ENCODE measurements at regions not wholly inside any gene's neighbourhood (a gene's known extent, or its start where the extent isn't known, plus 50 kb on each side); places are given as distances from the start of the nearest gene placed in this dataset.

GRCh38 chr1:74908131-74908530 is 175.2 kb downstream of the TYW3 start:
- no peaks in the 10 kb centered on the region for H3K36me3 ChIP-seq
- H3K4me1 ChIP-seq: no peaks in the 10 kb centered on the region
- H3K4me3 ChIP-seq: no peak overlapping the region
- TF ChIP-seq, protein P1, sequence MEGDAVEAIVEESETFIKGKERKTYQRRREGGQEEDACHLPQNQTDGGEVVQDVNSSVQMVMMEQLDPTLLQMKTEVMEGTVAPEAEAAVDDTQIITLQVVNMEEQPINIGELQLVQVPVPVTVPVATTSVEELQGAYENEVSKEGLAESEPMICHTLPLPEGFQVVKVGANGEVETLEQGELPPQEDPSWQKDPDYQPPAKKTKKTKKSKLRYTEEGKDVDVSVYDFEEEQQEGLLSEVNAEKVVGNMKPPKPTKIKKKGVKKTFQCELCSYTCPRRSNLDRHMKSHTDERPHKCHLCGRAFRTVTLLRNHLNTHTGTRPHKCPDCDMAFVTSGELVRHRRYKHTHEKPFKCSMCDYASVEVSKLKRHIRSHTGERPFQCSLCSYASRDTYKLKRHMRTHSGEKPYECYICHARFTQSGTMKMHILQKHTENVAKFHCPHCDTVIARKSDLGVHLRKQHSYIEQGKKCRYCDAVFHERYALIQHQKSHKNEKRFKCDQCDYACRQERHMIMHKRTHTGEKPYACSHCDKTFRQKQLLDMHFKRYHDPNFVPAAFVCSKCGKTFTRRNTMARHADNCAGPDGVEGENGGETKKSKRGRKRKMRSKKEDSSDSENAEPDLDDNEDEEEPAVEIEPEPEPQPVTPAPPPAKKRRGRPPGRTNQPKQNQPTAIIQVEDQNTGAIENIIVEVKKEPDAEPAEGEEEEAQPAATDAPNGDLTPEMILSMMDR (IDR thresholded peaks at IDR 0.05; ENCODE audit: borderline replicate concordance): no peak
- H3K9me3 ChIP-seq (replicated peaks): peaks cover 3% of the 10 kb centered on the region
- no peak for DNase-seq
- intact Hi-C loops (cut with micrococcal nuclease): no loop called here
- H3K27me3 ChIP-seq (ENCODE audit: low read depth): no peaks in the 10 kb centered on the region
- H3K27ac ChIP-seq (replicated peaks): no peak overlapping the region

GRCh38 chr1:74908797-74909196 is 175.8 kb downstream of the TYW3 start:
- no peaks in the 10 kb centered on the region for H3K27me3 ChIP-seq (ENCODE audit: low read depth)
- no peaks in the 10 kb centered on the region for H3K36me3 ChIP-seq
- intact Hi-C loops (cut with micrococcal nuclease): no loop called here

GRCh38 chr1:74913978-74914377 is 181.0 kb downstream of the TYW3 start:
- intact Hi-C loops (cut with micrococcal nuclease): no loop called here
- DNase-seq: no peak
- no peak overlapping the region for H3K4me3 ChIP-seq
- no peak overlapping the region for H3K27ac ChIP-seq (replicated peaks)
- H3K9me3 ChIP-seq (replicated peaks): peaks cover 54% of the 10 kb centered on the region
- TF ChIP-seq, protein P1 (IDR thresholded peaks at IDR 0.05; ENCODE audit: borderline replicate concordance): no peak
- H3K36me3 ChIP-seq: no peaks in the 10 kb centered on the region
- H3K27me3 ChIP-seq (ENCODE audit: low read depth): no peaks in the 10 kb centered on the region
- no peaks in the 10 kb centered on the region for H3K4me1 ChIP-seq

More at GRCh38 chr1:74908797-74909196, 175.8 kb downstream of the TYW3 start:
- Histone ChIP-seq H3K4me3 (no peak overlapping the region), H3K4me1 (no peaks in the 10 kb centered on the region), H3K9me3 (replicated peaks) (peaks cover 9% of the 10 kb centered on the region), H3K27ac (replicated peaks) (no peak overlapping the region)
- no peak for DNase-seq
- TF ChIP-seq, protein P1 (IDR thresholded peaks at IDR 0.05; ENCODE audit: borderline replicate concordance): no peak

GRCh38 chr1:74933500-74933899 is 200.5 kb downstream of the TYW3 start:
- peaks cover 32% of the 10 kb centered on the region for H3K9me3 ChIP-seq (replicated peaks)
- no peak for DNase-seq
- H3K4me3 ChIP-seq: no peak overlapping the region
- TF ChIP-seq, protein P1 (IDR thresholded peaks at IDR 0.05; ENCODE audit: borderline replicate concordance): no peak
- no peaks in the 10 kb centered on the region for H3K36me3 ChIP-seq
- H3K27me3 ChIP-seq (ENCODE audit: low read depth): no peaks in the 10 kb centered on the region
- no peaks in the 10 kb centered on the region for H3K4me1 ChIP-seq
- intact Hi-C loops (cut with micrococcal nuclease): no loop called here
- H3K27ac ChIP-seq (replicated peaks): no peak overlapping the region

- H3K4me1 ChIP-seq: no peaks in the 10 kb centered on the region
- DNase-seq: no peak
- TF ChIP-seq, protein P1 (IDR thresholded peaks at IDR 0.05; ENCODE audit: borderline replicate concordance): no peak
- peaks cover 14% of the 10 kb centered on the region for H3K9me3 ChIP-seq (replicated peaks)
- H3K36me3 ChIP-seq: no peaks in the 10 kb centered on the region
- no peak overlapping the region for H3K4me3 ChIP-seq
- no peaks in the 10 kb centered on the region for H3K27me3 ChIP-seq (ENCODE audit: low read depth)
- H3K27ac ChIP-seq (replicated peaks): no peak overlapping the region
- intact Hi-C loops (cut with micrococcal nuclease): no loop called here
These were observed 198.7 kb upstream of the LHX8 start for GRCh38 chr1:74935446-74935845.

DNA sequence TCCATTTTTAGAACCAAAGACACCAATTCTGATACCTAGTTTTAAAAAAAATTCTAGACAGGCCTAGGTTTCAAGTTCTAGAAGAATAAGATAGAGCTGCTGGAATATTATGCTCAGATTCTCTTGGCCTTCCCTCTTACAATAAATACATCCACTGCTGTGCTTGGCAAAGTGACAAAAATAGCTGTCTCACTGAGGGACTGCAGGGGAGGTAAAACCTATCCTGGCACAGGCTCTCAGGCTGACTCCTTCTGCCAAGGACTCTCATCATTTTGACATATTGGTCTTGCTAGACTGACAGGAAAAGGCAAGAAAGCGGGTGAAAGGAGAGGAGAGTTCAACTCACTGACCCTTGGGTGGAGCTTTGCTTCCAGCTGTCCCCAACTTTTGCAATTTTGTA is 197.0 kb upstream of the LHX8 start:
- H3K36me3 ChIP-seq: no peaks in the 10 kb centered on the region
- TF ChIP-seq, protein P1 (IDR thresholded peaks at IDR 0.05; ENCODE audit: borderline replicate concordance): no peak
- intact Hi-C loops (cut with micrococcal nuclease): no loop called here
- no peak overlapping the region for H3K27ac ChIP-seq (replicated peaks)
- no peaks in the 10 kb centered on the region for H3K4me1 ChIP-seq
- peaks cover 15% of the 10 kb centered on the region for H3K9me3 ChIP-seq (replicated peaks)
- DNase-seq: no peak
- no peak overlapping the region for H3K4me3 ChIP-seq
- H3K27me3 ChIP-seq (ENCODE audit: low read depth): no peaks in the 10 kb centered on the region
